CD14-positive monocyte (primary cell): ENCODE measurements at regions not wholly inside any gene's neighbourhood (a gene's known extent, or its start where the extent isn't known, plus 50 kb on each side); places are given as distances from the start of the nearest gene placed in this dataset.

Experiments
- DNase-seq, 3 donors: peaks; one replicate each; pipeline ENCODE4 v3.0.0-alpha.2; 2011 to 2022
- H2AFZ ChIP-seq: 2 replicates; pipeline ENCODE4 v1.6.0; 2012; ENCODE audit warnings: mild to moderate bottlenecking, low read depth, low read length, inconsistent platforms; ENCODE audit not compliant: insufficient read depth, poor library complexity, severe bottlenecking
- H3K27ac ChIP-seq, 2 donors: 1 replicate in 1 of 2; 2 replicates in 1 of 2; pipeline ENCODE4 v1.5.1; 2012 to 2013; ENCODE audit warnings: low read length in 2 of 2, control low read depth in 1 of 2, inconsistent platforms in 1 of 2, low read depth in 1 of 2, mild to moderate bottlenecking in 1 of 2
- H3K27me3 ChIP-seq, 2 donors: one replicate each; pipeline versions ENCODE4 v1.6.0 to v1.6.1; 2011 to 2013; ENCODE audit warnings: low read length in 2 of 2; ENCODE audit not compliant: control insufficient read depth in 2 of 2, insufficient read depth in 2 of 2
- H3K36me3 ChIP-seq, 2 donors: replicated peaks in 1 of 2; 1 replicate in 1 of 2; 2 replicates in 1 of 2; pipeline versions ENCODE4 v1.5.1 to v1.6.1; 2012 to 2013; ENCODE audit warnings: low read length in 2 of 2, control low read depth in 1 of 2, inconsistent platforms in 1 of 2, mild to moderate bottlenecking in 1 of 2; ENCODE audit not compliant: insufficient read depth in 2 of 2, control insufficient read depth in 1 of 2
- H3K4me1 ChIP-seq, 2 donors: 1 replicate in 1 of 2; 2 replicates in 1 of 2; pipeline versions ENCODE4 v1.5.1 to v1.6.1; 2012 to 2013; ENCODE audit warnings: low read length in 2 of 2, control low read depth in 1 of 2, inconsistent platforms in 1 of 2, mild to moderate bottlenecking in 1 of 2, moderate library complexity in 1 of 2; ENCODE audit not compliant: insufficient read depth in 2 of 2, control insufficient read depth in 1 of 2
- H3K4me2 ChIP-seq: replicated peaks from 2 replicates; pipeline ENCODE3; 2012; ENCODE audit warnings: low read length, moderate library complexity, mild to moderate bottlenecking; ENCODE audit not compliant: poor library complexity, severe bottlenecking; ENCODE audit errors: extremely low read depth
- H3K4me3 ChIP-seq, 3 experiments: fragments of 200-600 bp in 1 of 3; sonication (generic) in 1 of 3; replicated peaks in 1 of 3; 1 replicate in 2 of 3; 2 replicates in 1 of 3; pipeline ENCODE4 v1.5.1; 2011 to 2013; ENCODE audit warnings: low read length in 3 of 3, mild to moderate bottlenecking in 3 of 3, control low read depth in 2 of 3, low read depth in 2 of 3, inconsistent platforms in 1 of 3, moderate library complexity in 1 of 3
- H3K79me2 ChIP-seq: 2 replicates; pipeline ENCODE4 v1.6.0; 2012; ENCODE audit warnings: mild to moderate bottlenecking, control low read depth, inconsistent platforms, low read length, moderate library complexity; ENCODE audit not compliant: insufficient read depth
- H3K9ac ChIP-seq: 2 replicates; pipeline ENCODE4 v1.6.0; 2017; ENCODE audit warnings: low read length, mild to moderate bottlenecking; ENCODE audit not compliant: insufficient read depth, poor library complexity, severe bottlenecking
- H3K9me3 ChIP-seq, 2 donors: replicated peaks in 1 of 2; 1 replicate in 1 of 2; 2 replicates in 1 of 2; pipeline versions ENCODE4 v1.5.1 to v1.6.1; 2012 to 2013; ENCODE audit warnings: low read length in 2 of 2, control low read depth in 1 of 2; ENCODE audit not compliant: control insufficient read depth in 1 of 2, insufficient read depth in 1 of 2
- H4K20me1 ChIP-seq: 2 replicates; pipeline ENCODE4 v1.6.0; 2012; ENCODE audit warnings: mild to moderate bottlenecking, low read length, control low read depth, moderate library complexity; ENCODE audit not compliant: insufficient read depth
- H3K27ac Mint-ChIP-seq, 7 donors: one replicate each; pipeline ENCODE4 v1.8.0; 2020; ENCODE audit warnings: mild to moderate bottlenecking in 7 of 7, mixed read lengths in 7 of 7, moderate library complexity in 6 of 7, inconsistent platforms in 2 of 7
- H3K27me3 Mint-ChIP-seq, 3 donors: one replicate each; pipeline ENCODE4 v1.8.0; 2021 to 2022; ENCODE audit warnings: low read depth in 3 of 3, mild to moderate bottlenecking in 3 of 3, mixed read lengths in 3 of 3, moderate library complexity in 3 of 3, inconsistent platforms in 1 of 3
- H3K36me3 Mint-ChIP-seq, 2 donors: one replicate each; pipeline ENCODE4 v1.8.0; 2020; ENCODE audit warnings: mixed read lengths in 2 of 2, inconsistent platforms in 1 of 2, mild to moderate bottlenecking in 1 of 2
- H3K4me1 Mint-ChIP-seq: one replicate; pipeline ENCODE4 v1.8.0; 2020; ENCODE audit warnings: mild to moderate bottlenecking, mixed read lengths
- H3K4me3 Mint-ChIP-seq, 2 donors: one replicate each; pipeline ENCODE4 v1.8.0; 2020; ENCODE audit warnings: mild to moderate bottlenecking in 2 of 2, mixed read lengths in 2 of 2, moderate library complexity in 1 of 2
- H3K9me3 Mint-ChIP-seq, 7 donors: one replicate each; pipeline ENCODE4 v1.8.0; 2020 to 2022; ENCODE audit warnings: mixed read lengths in 7 of 7, mild to moderate bottlenecking in 6 of 7, moderate library complexity in 6 of 7, inconsistent platforms in 2 of 7
- WGBS: methylation state at CpG from one replicate; pipeline ENCODE4 v1.1.5; 2013; ENCODE audit warnings: missing lambda C conversion rate; ENCODE audit not compliant: insufficient coverage; 5-methylcytosine and 5-hydroxymethylcytosine counted together
- intact Hi-C, 2 donors: fragments of 100-400 bp; cut with micrococcal nuclease; formaldehyde crosslinking; loops; one replicate each; pipeline versions ENCODE4 v1.15.0 to v1.15.1; 2023
- TF ChIP-seq, protein P1 (sequence below): fragments of 200-600 bp; IDR thresholded peaks from one replicate; pipeline ENCODE4 v1.8.0; 2022; ENCODE audit warnings: antibody characterized with exemption, mild to moderate bottlenecking

DNA sequence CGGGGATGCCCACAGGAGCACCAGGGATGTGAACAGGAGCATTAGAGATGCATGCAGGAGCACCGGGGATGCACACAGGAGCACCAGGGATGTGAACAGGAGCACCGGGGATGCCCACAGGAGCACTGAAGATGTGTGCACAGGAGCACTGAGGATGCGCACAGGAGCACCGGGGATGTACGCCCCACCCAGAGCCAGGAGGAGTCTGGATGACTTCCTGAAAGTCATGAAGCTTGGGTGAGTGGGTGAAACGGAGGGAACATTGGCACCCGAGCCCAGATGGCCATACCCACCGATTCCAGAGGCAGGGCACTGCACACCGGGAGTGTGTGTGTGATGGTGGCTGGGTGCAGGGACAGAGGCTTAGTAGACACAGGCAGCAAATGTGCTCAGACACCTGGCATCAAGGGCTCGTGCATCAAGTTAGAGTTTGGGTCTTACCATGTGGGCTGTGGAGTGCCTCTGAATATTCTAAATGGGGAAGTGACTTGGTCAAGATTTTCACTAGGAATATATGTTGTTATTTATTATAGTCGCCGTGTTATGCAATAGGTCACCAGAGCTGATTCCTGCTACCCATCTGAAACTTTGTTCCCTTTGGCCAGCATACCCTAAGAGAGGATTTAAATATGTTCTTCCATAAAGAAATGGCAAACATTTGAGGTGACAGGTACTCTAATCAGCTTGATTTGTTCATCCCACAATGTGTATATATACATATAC, 365.8 kb upstream of the MYT1L start:
- WGBS, result 89% methylated on average over 11 of the region's 13 CpGs
- Histone ChIP-seq H3K4me2 (no peak overlapping the region), H3K4me3 (no peak overlapping the region), H3K9ac (no peak overlapping the region), H3K4me1 (peaks cover 0 to 5% of the 10 kb centered on the region in 2 donors), H3K27me3 (no peaks in the 10 kb centered on the region), H2AFZ (no peak overlapping the region), H3K79me2 (no peaks in the 10 kb centered on the region), H4K20me1 (no peaks in the 10 kb centered on the region), H3K36me3 (no peaks in the 10 kb centered on the region), H3K27ac (no peak overlapping the region), H3K9me3 (no peaks in the 10 kb centered on the region)
- DNase-seq, result no peak
- peaks cover 0 to 6% (median 0%) of the 10 kb centered on the region in 7 donors for H3K9me3 Mint-ChIP-seq
- no peaks in the 10 kb centered on the region for H3K36me3 Mint-ChIP-seq
- TF ChIP-seq, protein P1, sequence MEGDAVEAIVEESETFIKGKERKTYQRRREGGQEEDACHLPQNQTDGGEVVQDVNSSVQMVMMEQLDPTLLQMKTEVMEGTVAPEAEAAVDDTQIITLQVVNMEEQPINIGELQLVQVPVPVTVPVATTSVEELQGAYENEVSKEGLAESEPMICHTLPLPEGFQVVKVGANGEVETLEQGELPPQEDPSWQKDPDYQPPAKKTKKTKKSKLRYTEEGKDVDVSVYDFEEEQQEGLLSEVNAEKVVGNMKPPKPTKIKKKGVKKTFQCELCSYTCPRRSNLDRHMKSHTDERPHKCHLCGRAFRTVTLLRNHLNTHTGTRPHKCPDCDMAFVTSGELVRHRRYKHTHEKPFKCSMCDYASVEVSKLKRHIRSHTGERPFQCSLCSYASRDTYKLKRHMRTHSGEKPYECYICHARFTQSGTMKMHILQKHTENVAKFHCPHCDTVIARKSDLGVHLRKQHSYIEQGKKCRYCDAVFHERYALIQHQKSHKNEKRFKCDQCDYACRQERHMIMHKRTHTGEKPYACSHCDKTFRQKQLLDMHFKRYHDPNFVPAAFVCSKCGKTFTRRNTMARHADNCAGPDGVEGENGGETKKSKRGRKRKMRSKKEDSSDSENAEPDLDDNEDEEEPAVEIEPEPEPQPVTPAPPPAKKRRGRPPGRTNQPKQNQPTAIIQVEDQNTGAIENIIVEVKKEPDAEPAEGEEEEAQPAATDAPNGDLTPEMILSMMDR, result no peak
- intact Hi-C loops, result no loop called here
- H3K27me3 Mint-ChIP-seq, result peaks cover 8 to 25% (median 13%) of the 10 kb centered on the region in 3 donors
- H3K27ac Mint-ChIP-seq, result peak overlapping the region in 2 of 7 donors; percentile 2 to 20
- no peak overlapping the region for H3K4me3 Mint-ChIP-seq
- H3K4me1 Mint-ChIP-seq, result peaks cover 14% of the 10 kb centered on the region

DNA sequence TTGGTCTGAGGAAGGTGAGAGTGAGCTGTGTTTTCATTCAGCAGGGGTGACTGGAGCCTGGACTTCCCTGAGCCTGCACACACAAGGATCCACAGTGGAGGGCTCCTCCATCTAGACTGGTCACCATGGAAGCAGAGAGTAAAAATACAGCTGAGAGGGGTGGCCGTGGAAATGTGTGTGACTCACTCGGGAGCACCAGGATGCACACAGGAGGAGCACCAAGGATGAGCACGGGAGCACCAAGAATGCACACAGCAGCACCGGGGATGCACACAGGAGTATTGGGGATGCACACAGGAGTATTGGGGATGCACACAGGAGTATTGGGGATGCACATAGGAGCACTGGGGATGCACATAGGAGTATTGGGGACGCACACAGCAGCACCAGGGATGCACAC, 365.2 kb upstream of the MYT1L start:
- TF ChIP-seq, protein P1, result no peak
- Histone ChIP-seq H3K36me3 (no peaks in the 10 kb centered on the region), H3K9me3 (no peaks in the 10 kb centered on the region), H3K4me2 (no peak overlapping the region), H2AFZ (no peak overlapping the region), H4K20me1 (no peaks in the 10 kb centered on the region), H3K79me2 (no peaks in the 10 kb centered on the region), H3K4me1 (peaks cover 0 to 5% of the 10 kb centered on the region in 2 donors), H3K4me3 (no peak overlapping the region), H3K27me3 (no peaks in the 10 kb centered on the region), H3K27ac (no peak overlapping the region), H3K9ac (no peak overlapping the region)
- Mint-ChIP-seq H3K27me3 (peaks cover 8 to 23% (median 13%) of the 10 kb centered on the region in 3 donors), H3K27ac (no peak overlapping the region), H3K4me1 (peaks cover 14% of the 10 kb centered on the region), H3K4me3 (peak overlapping the region in 1 of 2 donors; percentile 24), H3K36me3 (no peaks in the 10 kb centered on the region), H3K9me3 (peaks cover 0 to 6% (median 0%) of the 10 kb centered on the region in 7 donors)
- no peak for DNase-seq
- intact Hi-C loops, result no loop called here
- WGBS, result 88% methylated on average over 5 of the region's 5 CpGs
